ENCODE measurements at regions not wholly inside any gene's neighbourhood (a gene's known extent, or its start where the extent isn't known, plus 50 kb on each side); places are given as distances from the start of the nearest gene placed in this dataset.

DNA sequence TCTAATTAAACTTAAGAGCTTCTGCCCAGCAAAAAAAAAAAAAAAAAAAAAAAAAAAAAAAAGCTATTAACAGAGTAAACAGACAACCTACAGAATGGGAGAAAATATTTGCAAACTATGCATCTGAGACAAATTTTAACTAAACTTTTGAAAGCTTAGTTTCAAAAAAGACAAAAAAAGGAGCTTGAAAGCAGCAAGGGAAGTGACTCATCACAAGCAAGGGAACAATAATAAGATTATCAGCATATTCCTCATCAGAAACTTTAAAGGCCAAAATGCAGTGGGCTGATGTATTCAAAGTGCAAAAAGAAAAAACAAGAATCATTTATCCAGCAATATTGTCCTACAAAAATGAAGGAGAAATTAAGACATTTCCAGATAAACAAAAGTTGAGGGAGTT, 158.6 kb downstream of the RNF144B start:
- Histone ChIP-seq H3K27me3 (ENCODE audit: control insufficient read depth in 2 of 2, insufficient read depth in 2 of 2, low read length in 2 of 2) (no peaks in the 10 kb centered on the region), H3K9ac (ENCODE audit: insufficient read depth, low read length, poor library complexity, severe bottlenecking) (no peak overlapping the region), H3K79me2 (ENCODE audit: insufficient read depth, low read length) (no peaks in the 10 kb centered on the region), H3K4me3 (replicated peaks in 1 of 3; ENCODE audit: low read depth in 2 of 3, low read length in 3 of 3) (no peak overlapping the region), H3K27ac (ENCODE audit: low read depth in 1 of 2, low read length in 2 of 2) (no peak overlapping the region), H4K20me1 (ENCODE audit: insufficient read depth, low read length) (no peaks in the 10 kb centered on the region), H3K4me2 (replicated peaks; ENCODE audit: extremely low read depth, low read length, poor library complexity, severe bottlenecking) (no peak overlapping the region), H2AFZ (ENCODE audit: insufficient read depth, low read depth, low read length, poor library complexity, severe bottlenecking) (no peak overlapping the region), H3K9me3 (replicated peaks in 1 of 2; ENCODE audit: control insufficient read depth in 1 of 2, insufficient read depth in 1 of 2, low read length in 2 of 2) (peaks cover 11 to 19% of the 10 kb centered on the region in 2 donors), H3K36me3 (replicated peaks in 1 of 2; ENCODE audit: control insufficient read depth in 1 of 2, insufficient read depth in 2 of 2, low read length in 2 of 2) (no peaks in the 10 kb centered on the region), H3K4me1 (ENCODE audit: control insufficient read depth in 1 of 2, insufficient read depth in 2 of 2, low read length in 2 of 2) (no peaks in the 10 kb centered on the region)
- Mint-ChIP-seq H3K4me3 (peak overlapping the region in 1 of 2 donors; percentile 13), H3K27ac (no peak overlapping the region), H3K27me3 (ENCODE audit: low read depth in 3 of 3) (peaks cover 2 to 10% (median 3%) of the 10 kb centered on the region in 3 donors), H3K36me3 (no peaks in the 10 kb centered on the region), H3K4me1 (peaks cover 3% of the 10 kb centered on the region), H3K9me3 (peaks cover 16 to 37% (median 28%) of the 10 kb centered on the region in 7 donors)
- intact Hi-C loops (cut with micrococcal nuclease) = no loop called here
- TF ChIP-seq, protein P1, sequence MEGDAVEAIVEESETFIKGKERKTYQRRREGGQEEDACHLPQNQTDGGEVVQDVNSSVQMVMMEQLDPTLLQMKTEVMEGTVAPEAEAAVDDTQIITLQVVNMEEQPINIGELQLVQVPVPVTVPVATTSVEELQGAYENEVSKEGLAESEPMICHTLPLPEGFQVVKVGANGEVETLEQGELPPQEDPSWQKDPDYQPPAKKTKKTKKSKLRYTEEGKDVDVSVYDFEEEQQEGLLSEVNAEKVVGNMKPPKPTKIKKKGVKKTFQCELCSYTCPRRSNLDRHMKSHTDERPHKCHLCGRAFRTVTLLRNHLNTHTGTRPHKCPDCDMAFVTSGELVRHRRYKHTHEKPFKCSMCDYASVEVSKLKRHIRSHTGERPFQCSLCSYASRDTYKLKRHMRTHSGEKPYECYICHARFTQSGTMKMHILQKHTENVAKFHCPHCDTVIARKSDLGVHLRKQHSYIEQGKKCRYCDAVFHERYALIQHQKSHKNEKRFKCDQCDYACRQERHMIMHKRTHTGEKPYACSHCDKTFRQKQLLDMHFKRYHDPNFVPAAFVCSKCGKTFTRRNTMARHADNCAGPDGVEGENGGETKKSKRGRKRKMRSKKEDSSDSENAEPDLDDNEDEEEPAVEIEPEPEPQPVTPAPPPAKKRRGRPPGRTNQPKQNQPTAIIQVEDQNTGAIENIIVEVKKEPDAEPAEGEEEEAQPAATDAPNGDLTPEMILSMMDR (IDR thresholded peaks at IDR 0.05) = no peak
- DNase-seq = no peak

DNA sequence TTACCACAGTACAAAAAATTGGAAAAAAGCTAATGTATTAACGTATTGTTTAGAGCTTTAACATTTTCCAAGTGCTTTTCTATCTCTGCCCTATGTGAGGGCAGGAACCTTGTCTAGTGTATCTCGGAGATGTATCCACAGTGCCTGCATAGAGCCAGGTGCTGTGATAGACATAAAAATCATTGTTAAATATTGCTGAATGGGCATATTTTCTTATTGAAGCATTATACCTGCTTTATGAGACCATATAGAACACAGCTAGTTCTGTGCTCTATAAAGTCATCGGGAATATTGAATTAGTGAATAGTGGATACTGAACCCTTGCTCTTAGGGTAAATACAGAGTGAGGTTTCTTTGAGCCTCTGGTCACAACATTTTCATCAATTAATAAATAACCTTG, 163.0 kb downstream of the RNF144B start:
- Histone ChIP-seq H3K79me2 (ENCODE audit: insufficient read depth, low read length) (no peaks in the 10 kb centered on the region), H3K4me2 (replicated peaks; ENCODE audit: extremely low read depth, low read length, poor library complexity, severe bottlenecking) (no peak overlapping the region), H3K27me3 (ENCODE audit: control insufficient read depth in 2 of 2, insufficient read depth in 2 of 2, low read length in 2 of 2) (no peaks in the 10 kb centered on the region), H2AFZ (ENCODE audit: insufficient read depth, low read depth, low read length, poor library complexity, severe bottlenecking) (no peak overlapping the region), H3K9ac (ENCODE audit: insufficient read depth, low read length, poor library complexity, severe bottlenecking) (no peak overlapping the region), H3K4me3 (replicated peaks in 1 of 3; ENCODE audit: low read depth in 2 of 3, low read length in 3 of 3) (no peak overlapping the region), H4K20me1 (ENCODE audit: insufficient read depth, low read length) (no peaks in the 10 kb centered on the region), H3K36me3 (replicated peaks in 1 of 2; ENCODE audit: control insufficient read depth in 1 of 2, insufficient read depth in 2 of 2, low read length in 2 of 2) (no peaks in the 10 kb centered on the region), H3K9me3 (replicated peaks in 1 of 2; ENCODE audit: control insufficient read depth in 1 of 2, insufficient read depth in 1 of 2, low read length in 2 of 2) (no peaks in the 10 kb centered on the region), H3K27ac (ENCODE audit: low read depth in 1 of 2, low read length in 2 of 2) (no peak overlapping the region), H3K4me1 (ENCODE audit: control insufficient read depth in 1 of 2, insufficient read depth in 2 of 2, low read length in 2 of 2) (no peaks in the 10 kb centered on the region)
- H3K36me3 Mint-ChIP-seq = no peaks in the 10 kb centered on the region
- no CpG with 5 or more reads among the region's 3 CpGs for whole genome bisulfite sequencing (ENCODE audit: insufficient coverage)
- no peak for DNase-seq
- TF ChIP-seq, protein P1 (IDR thresholded peaks at IDR 0.05) = no peak
- H3K27me3 Mint-ChIP-seq (ENCODE audit: low read depth in 3 of 3) = peaks cover 0 to 7% (median 1%) of the 10 kb centered on the region in 3 donors
- H3K27ac Mint-ChIP-seq = no peak overlapping the region
- H3K4me1 Mint-ChIP-seq = peaks cover 3% of the 10 kb centered on the region
- intact Hi-C loops (cut with micrococcal nuclease) = no loop called here
- H3K9me3 Mint-ChIP-seq = peaks cover 2 to 13% (median 9%) of the 10 kb centered on the region in 7 donors
- H3K4me3 Mint-ChIP-seq = no peak overlapping the region

Measured in CD14-positive monocyte (primary cell).